MM.1S (cell line): ENCODE measurements at regions not wholly inside any gene's neighbourhood (a gene's known extent, or its start where the extent isn't known, plus 50 kb on each side); places are given as distances from the start of the nearest gene placed in this dataset.

Source experiments
- DNase-seq: peaks from one replicate; pipeline ENCODE4 v3.0.0-alpha.2; 2015
- H2AFZ ChIP-seq: fragments of 300-600 bp; sonication (generic); 2 replicates; pipeline ENCODE4 v1.6.0; 2016; ENCODE audit warnings: antibody characterized with exemption, low read length
- H3F3A ChIP-seq: fragments of 300-600 bp; sonication (generic); 2 replicates; pipeline ENCODE4 v1.6.1; 2016; ENCODE audit warnings: mild to moderate bottlenecking, antibody characterized with exemption, low read length, moderate library complexity, mixed read lengths; ENCODE audit not compliant: insufficient read depth
- H3K27ac ChIP-seq: fragments of 300-600 bp; sonication (generic); 2 replicates; pipeline ENCODE4 v1.5.1; 2016; ENCODE audit warnings: mild to moderate bottlenecking, low read length
- H3K27me3 ChIP-seq: fragments of 300-600 bp; sonication (generic); replicated peaks from 2 replicates; pipeline ENCODE4 v1.6.0; 2016; ENCODE audit warnings: low read length; ENCODE audit not compliant: insufficient read depth
- H3K36me3 ChIP-seq: fragments of 300-600 bp; sonication (generic); replicated peaks from 2 replicates; pipeline ENCODE4 v1.6.1; 2016; ENCODE audit warnings: mild to moderate bottlenecking, low read length, mixed read lengths; ENCODE audit not compliant: insufficient read depth
- H3K4me1 ChIP-seq: fragments of 300-600 bp; sonication (generic); 2 replicates; pipeline ENCODE4 v1.6.1; 2016; ENCODE audit warnings: low read length, mixed read lengths
- H3K4me2 ChIP-seq: fragments of 300-600 bp; sonication (generic); 2 replicates; pipeline ENCODE4 v1.6.0; 2016; ENCODE audit warnings: low read depth, low read length
- H3K4me3 ChIP-seq: fragments of 300-600 bp; sonication (generic); 2 replicates; pipeline ENCODE4 v1.5.1; 2016; ENCODE audit warnings: low read length, mixed read lengths
- H3K79me2 ChIP-seq: fragments of 300-600 bp; sonication (generic); 2 replicates; pipeline ENCODE4 v1.6.1; 2016; ENCODE audit warnings: mixed run types, low read length, mixed read lengths
- H3K9ac ChIP-seq: fragments of 300-600 bp; sonication (generic); 2 replicates; pipeline ENCODE4 v1.6.1; 2016; ENCODE audit warnings: low read length, mixed read lengths
- H3K9me2 ChIP-seq: fragments of 300-600 bp; sonication (generic); replicated peaks from 2 replicates; pipeline ENCODE4 v1.6.1; 2016; ENCODE audit warnings: mild to moderate bottlenecking, low read length, mixed read lengths; ENCODE audit not compliant: insufficient read depth
- H3K9me3 ChIP-seq: fragments of 300-600 bp; sonication (generic); replicated peaks from 2 replicates; pipeline ENCODE4 v1.6.1; 2016; ENCODE audit warnings: mild to moderate bottlenecking, low read length, mixed read lengths; ENCODE audit not compliant: insufficient read depth
- H4K20me1 ChIP-seq: fragments of 300-600 bp; sonication (generic); 2 replicates; pipeline ENCODE4 v1.6.1; 2016; ENCODE audit warnings: mild to moderate bottlenecking, low read length, moderate library complexity, mixed read lengths; ENCODE audit not compliant: insufficient read depth
- EZH2 ChIP-seq: fragments of 300-600 bp; sonication (generic); optimal IDR thresholded peaks from 2 replicates; pipeline ENCODE3; 2017; ENCODE audit warnings: low read depth, mild to moderate bottlenecking, antibody characterized with exemption, low read length, mixed read lengths
- EZH2phosphoT487 ChIP-seq: fragments of 300-600 bp; sonication (generic); IDR thresholded peaks from 2 replicates; pipeline ENCODE4 v1.6.1; 2018; ENCODE audit warnings: antibody characterized with exemption, low read length
- TF ChIP-seq, protein P1 (sequence below): fragments of 300-600 bp; sonication (generic); IDR thresholded peaks from 2 replicates; pipeline ENCODE4 v1.5.1; 2016; ENCODE audit warnings: antibody characterized with exemption, low read length, mixed read lengths

DNA sequence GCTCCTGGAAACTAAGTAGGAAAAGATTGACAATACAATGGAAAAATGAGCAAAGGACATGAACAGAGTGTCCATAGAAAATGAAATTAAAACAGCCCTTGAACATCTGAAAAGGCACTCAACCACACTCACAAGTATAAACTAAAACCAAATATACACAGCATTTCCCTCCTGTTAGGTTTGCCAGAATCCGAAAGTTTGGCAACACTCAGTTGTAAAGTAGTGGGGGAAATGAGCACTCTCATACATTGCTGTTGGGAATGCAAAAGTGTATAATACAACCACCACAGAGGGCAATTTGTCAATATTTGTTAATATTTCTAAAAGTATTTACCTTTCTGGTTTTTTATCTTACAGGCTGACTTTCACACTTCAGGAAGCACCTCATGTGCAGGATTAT, 84.2 kb upstream of the TMEM164 start:
- Histone ChIP-seq H3K4me2 (no peak overlapping the region), H3K9ac (no peak overlapping the region), H3F3A (no peaks in the 10 kb centered on the region), H3K9me3 (no peaks in the 10 kb centered on the region), H3K27me3 (no peaks in the 10 kb centered on the region), H3K27ac (no peak overlapping the region), H2AFZ (no peak overlapping the region), H3K9me2 (no peaks in the 10 kb centered on the region), H3K4me1 (peaks cover 4% of the 10 kb centered on the region; the same call in 1 of the 2 replicates), H3K79me2 (no peaks in the 10 kb centered on the region), H4K20me1 (no peaks in the 10 kb centered on the region), H3K36me3 (no peaks in the 10 kb centered on the region), H3K4me3 (no peak overlapping the region)
- TF ChIP-seq EZH2phosphoT487 (no peak), EZH2 (no peak)
- TF ChIP-seq, protein P1, sequence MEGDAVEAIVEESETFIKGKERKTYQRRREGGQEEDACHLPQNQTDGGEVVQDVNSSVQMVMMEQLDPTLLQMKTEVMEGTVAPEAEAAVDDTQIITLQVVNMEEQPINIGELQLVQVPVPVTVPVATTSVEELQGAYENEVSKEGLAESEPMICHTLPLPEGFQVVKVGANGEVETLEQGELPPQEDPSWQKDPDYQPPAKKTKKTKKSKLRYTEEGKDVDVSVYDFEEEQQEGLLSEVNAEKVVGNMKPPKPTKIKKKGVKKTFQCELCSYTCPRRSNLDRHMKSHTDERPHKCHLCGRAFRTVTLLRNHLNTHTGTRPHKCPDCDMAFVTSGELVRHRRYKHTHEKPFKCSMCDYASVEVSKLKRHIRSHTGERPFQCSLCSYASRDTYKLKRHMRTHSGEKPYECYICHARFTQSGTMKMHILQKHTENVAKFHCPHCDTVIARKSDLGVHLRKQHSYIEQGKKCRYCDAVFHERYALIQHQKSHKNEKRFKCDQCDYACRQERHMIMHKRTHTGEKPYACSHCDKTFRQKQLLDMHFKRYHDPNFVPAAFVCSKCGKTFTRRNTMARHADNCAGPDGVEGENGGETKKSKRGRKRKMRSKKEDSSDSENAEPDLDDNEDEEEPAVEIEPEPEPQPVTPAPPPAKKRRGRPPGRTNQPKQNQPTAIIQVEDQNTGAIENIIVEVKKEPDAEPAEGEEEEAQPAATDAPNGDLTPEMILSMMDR = no peak
- DNase-seq = no peak

DNA sequence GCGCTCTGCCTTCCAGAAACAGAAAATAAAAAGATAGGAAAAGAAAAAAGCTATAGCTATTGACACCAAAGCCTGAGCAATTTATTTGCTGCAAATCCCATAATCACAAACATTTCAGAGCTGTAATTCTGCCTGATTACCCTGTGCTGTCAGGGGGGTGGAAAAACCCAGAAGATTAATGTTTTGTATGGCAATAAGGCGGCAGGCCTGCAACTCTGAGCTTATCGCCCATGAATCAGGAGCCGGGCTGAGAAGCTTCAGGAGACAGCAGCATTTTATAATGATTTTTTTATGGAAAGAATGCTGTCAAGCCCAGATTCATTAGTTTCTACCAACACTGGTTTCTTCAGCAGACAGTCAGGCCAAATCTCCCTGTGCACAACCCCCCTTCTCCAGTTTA, 82.6 kb upstream of the TMEM164 start:
- Histone ChIP-seq H3K36me3 (no peaks in the 10 kb centered on the region), H3K27ac (no peak overlapping the region), H3K9ac (no peak overlapping the region), H3K4me2 (no peak overlapping the region), H3K4me1 (peaks cover 16% of the 10 kb centered on the region), H3K79me2 (no peaks in the 10 kb centered on the region), H3K4me3 (no peak overlapping the region), H3K27me3 (no peaks in the 10 kb centered on the region), H4K20me1 (no peaks in the 10 kb centered on the region), H3F3A (peaks cover 9% of the 10 kb centered on the region), H3K9me3 (no peaks in the 10 kb centered on the region), H3K9me2 (no peaks in the 10 kb centered on the region), H2AFZ (no peak overlapping the region)
- TF ChIP-seq EZH2phosphoT487 (no peak), EZH2 (no peak)
- TF ChIP-seq, protein P1 = no peak
- no peak for DNase-seq

DNA sequence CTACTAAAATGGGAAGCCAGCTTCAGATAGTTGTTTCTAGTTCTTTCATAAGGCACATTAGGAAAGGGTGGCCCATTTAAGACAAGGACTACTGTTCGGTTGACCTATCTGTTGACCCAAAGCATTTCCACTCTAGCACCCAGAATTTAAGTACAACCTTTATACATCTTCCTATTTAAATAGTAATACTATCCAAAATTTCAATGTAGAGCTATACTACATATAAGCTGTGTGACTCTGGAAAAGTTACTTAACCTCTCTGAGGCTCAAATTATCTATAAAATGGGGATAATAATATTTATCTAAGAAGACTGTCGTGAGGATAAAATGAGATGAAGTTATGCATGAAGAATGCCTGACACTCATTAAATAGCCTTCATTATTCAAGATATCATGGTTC, 82.0 kb upstream of the TMEM164 start:
- no peaks in the 10 kb centered on the region for H4K20me1 ChIP-seq

More for the DNA sequence above, 82.0 kb upstream of the TMEM164 start:
- Histone ChIP-seq H3K27ac (no peak overlapping the region), H3K4me2 (no peak overlapping the region), H3K27me3 (no peaks in the 10 kb centered on the region), H3K79me2 (no peaks in the 10 kb centered on the region), H3K4me3 (no peak overlapping the region), H3K9ac (no peak overlapping the region), H3F3A (peaks cover 14% of the 10 kb centered on the region), H3K9me3 (no peaks in the 10 kb centered on the region), H3K36me3 (no peaks in the 10 kb centered on the region), H2AFZ (no peak overlapping the region), H3K9me2 (no peaks in the 10 kb centered on the region), H3K4me1 (peaks cover 22% of the 10 kb centered on the region)
- DNase-seq = no peak
- no peak for TF ChIP-seq EZH2
- TF ChIP-seq, protein P1 = no peak
- TF ChIP-seq EZH2phosphoT487 = no peak
